ENCODE measurements at regions not wholly inside any gene's neighbourhood (a gene's known extent, or its start where the extent isn't known, plus 50 kb on each side); places are given as distances from the start of the nearest gene placed in this dataset.

GRCh38 chr7:40915071-40915470 lies 780.3 kb downstream of the SUGCT start:
- no peak for DNase-seq (ENCODE audit: insufficient read length, low spot score)
- no peak for TF ChIP-seq CTCF (IDR thresholded peaks at IDR 0.05; ENCODE audit: insufficient read depth, missing control alignments)
- FAIRE-seq = no peak

Data from D721Med (cell line).